Gastroesophageal sphincter (tissue), 3 donors: ENCODE measurements at regions not wholly inside any gene's neighbourhood (a gene's known extent, or its start where the extent isn't known, plus 50 kb on each side); places are given as distances from the start of the nearest gene placed in this dataset.

ENCODE experiments used
- CTCF ChIP-seq, 4 experiments: fragments of 200-600 bp in 2 of 4; fragments of 450-650 bp in 2 of 4; sonication (generic) in 1 of 4; IDR thresholded peaks; one replicate each; pipeline ENCODE4 v1.5.1; 2017 to 2019; ENCODE audit warnings: antibody characterized with exemption in 4 of 4, mild to moderate bottlenecking in 2 of 4, moderate library complexity in 2 of 4
- EP300 ChIP-seq: sonication (generic); formaldehyde crosslinking; IDR thresholded peaks from one replicate; pipeline ENCODE4 v1.6.1; 2017; ENCODE audit warnings: antibody characterized with exemption, mild to moderate bottlenecking
- POLR2A ChIP-seq, 2 donors: fragments of 450-650 bp; IDR thresholded peaks; one replicate each; pipeline ENCODE4 v1.6.1; 2017; ENCODE audit warnings: antibody characterized with exemption in 2 of 2, mild to moderate bottlenecking in 2 of 2, moderate library complexity in 1 of 2
- POLR2AphosphoS5 ChIP-seq: sonication (generic); formaldehyde crosslinking; IDR thresholded peaks from one replicate; pipeline ENCODE4 v1.6.1; 2017; ENCODE audit warnings: antibody characterized with exemption

GRCh38 chr5:61280205-61280604, 51.9 kb upstream of the ZSWIM6 start:
- TF ChIP-seq POLR2A (IDR thresholded peaks at IDR 0.05): no peak
- TF ChIP-seq CTCF (IDR thresholded peaks at IDR 0.05): no peak
- TF ChIP-seq EP300: no peak
- TF ChIP-seq POLR2AphosphoS5: no peak
